GM21367 (cell line): ENCODE measurements at regions not wholly inside any gene's neighbourhood (a gene's known extent, or its start where the extent isn't known, plus 50 kb on each side); places are given as distances from the start of the nearest gene placed in this dataset.
A peak's percentile ranks its signal among the peaks of the same experiment; 100 is the strongest.
"Not testable (repeated sequence)": the region's sequence is repeated elsewhere in the genome, so short reads cannot be mapped to it uniquely, and the experiment has no call there.

Experiments used
- ATAC-seq: cut with Tn5 transposase; IDR thresholded peaks from one replicate; pipeline ENCODE4 v1.9.1; 2021; ENCODE audit not compliant: unreplicated experiment

DNA sequence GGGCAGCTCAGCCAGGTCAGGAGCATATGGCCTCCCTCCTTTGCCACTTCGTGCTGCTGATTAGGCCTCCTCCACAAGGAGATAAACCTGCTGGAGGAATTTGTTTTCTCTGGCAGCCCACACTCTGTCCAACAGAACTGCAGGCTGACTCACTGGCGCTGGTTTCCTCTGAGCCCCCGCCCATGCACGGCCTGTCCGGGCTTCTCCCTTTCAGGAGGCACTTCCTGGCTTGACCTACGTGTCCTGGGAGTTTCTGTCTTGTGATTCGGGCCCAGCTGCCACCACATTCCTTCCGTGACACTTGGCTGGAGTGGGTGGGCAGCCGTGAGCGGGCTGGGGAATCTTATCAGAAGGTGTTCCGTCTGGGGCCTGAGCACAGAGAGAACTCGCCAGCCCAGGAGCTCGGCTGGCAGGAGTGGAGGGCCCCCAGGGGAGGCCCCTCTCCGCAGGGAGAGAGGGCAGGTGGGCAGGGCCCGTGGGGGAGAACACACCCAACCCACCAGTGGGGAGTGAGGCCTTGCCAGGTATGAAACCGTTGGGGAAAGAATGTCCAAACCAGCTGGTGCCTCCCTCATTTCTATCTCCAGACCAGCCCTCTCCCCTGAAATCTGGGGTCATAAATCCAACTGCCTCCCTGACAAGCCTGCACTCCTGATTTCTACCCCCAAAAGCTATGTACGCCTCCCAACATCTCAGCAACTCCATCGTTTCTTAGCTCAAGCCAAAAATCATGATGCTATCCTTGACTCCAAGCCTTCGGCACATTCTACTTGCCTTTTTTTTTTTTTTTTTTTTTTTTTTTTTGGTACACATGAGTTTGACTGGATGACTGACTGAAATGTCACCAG, 110.6 kb upstream of the MEF2A start:
- ATAC-seq: no peak

DNA sequence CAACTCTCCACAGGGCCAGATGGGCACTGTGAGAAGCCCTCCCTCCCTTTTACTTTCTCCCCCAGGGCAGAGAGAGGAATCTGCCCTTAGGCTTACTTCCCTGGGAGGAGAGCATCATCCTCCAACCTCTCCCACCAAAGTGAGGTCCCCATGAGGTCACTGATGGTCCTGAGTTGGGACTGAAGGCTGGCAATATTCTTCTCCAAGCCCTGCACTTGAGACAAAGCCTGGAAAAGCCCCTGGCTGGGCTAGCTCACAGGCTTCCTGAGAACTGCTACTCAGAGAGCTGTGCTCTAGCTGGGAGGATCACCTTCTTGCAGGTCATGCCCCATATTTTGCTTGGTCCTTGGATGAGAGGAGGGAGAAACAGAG, 110.0 kb upstream of the MEF2A start:
- ATAC-seq: no peak

DNA sequence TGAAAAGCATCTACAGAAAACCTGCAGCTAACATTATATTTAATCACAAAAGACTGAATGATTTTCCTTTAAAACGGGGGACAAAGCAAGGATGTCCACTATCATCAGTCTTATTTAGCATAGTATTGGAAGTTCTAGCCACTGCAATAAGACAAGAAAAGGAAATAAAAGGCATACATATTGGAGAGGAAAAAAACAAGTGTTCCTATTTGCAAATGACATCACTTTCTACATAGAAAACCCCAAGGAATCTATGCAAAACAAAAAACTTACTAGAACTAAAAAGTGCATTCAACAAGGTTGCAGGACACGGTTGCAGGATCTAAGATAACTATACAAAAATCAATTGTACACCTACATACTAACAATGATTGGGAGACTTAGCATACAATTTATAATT, 101.6 kb upstream of the MEF2A start:
- ATAC-seq: no peak

DNA sequence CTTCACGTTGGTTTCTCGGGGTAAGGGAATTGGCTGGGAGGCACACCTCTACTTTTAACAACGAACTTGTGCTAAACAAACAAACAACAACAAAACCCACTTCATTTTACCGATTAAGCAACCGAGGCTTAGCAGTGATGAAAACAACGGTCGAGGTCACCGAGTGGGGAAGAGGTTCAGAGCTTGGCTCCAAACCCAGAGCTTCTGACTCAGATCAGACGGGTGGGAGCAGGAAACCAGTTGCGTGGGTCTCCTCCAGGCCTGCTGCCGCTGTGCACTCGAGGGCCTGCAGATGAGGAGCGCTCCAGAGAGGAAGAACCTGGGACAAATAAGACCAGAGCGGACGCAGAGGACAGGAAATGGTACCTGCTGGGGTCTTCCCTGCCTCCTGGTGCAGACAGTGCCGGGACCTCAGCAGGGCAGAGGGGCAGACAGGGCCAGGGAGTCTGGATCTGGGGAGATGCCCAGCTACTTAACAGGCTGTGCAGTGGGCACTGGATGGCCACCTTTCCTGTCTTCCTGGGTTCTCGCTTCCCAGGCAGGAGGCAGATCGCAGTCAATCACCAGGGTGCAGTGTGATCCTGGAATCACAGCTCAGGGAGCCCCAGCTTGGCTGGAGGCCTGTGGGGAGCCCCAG, 99.0 kb upstream of the MEF2A start:
- no peak for ATAC-seq

DNA sequence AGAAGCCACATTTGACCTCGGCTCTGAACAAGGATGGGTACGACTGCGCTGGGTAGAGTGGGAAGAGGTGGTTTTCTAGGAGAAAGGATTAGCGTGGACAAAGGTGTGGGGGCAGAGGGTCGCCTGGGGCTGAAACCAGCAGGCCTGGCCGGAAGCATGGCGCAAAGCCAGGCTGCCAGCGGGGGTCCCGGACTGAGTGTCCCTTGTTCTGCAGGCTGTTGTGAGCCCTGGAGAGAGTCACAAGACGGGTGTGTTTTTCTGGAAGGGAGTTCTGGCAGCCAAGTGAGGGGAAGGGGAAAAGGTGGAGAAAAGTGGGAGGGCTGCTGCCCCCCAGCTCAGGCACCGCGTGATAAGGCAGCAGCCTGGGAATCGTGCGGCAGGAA, 98.5 kb upstream of the MEF2A start:
- no peak for ATAC-seq

DNA sequence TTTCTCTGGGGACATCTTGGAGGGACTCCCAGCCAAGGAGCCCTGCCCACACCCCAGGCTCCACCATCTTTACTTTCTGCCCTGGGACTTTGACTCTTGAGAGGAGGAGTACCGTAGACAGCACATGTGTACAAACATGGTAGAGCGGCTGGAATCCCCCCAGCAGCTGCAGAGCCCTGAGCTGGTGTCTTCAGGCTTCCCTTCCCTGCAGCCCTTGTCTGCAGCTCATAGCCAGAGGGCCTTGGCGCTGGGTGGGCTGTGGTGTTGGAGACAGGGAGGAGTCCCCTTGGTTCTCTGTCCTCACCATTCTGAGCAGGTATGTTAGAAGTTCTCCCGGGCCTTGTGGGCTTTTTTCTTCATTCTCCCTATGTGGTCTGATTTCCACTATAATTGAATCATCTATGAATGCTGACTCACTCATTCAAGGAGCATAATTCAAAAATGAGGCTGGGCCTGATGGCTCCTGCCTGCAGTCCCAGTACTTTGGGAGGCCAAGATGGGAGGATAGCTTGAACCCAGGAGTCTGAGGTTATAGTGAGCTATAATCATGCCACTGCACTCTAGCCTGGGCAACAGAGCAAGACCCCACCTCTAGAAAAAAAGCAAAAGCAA, 97.8 kb upstream of the MEF2A start:
- no peak for ATAC-seq

DNA sequence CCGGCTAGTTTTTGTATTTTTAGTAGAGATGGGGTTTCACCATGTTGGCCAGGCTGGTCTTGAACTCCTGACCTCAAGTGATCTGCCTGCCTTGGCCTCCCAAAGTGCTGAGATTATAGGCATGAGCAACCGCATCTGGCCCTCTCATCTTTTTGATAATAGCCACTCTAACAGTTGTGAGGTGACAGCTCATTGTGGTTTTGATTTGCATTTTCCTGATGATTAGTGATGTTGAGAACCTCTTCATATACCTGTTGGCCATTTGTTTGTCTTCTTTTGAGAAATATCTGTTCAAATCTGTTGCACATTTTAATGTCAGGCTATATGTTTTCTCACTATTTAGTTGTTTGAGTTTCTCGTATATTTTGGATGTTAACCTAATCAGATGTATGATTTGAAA, 95.6 kb upstream of the MEF2A start:
- ATAC-seq: not testable (repeated sequence)

DNA sequence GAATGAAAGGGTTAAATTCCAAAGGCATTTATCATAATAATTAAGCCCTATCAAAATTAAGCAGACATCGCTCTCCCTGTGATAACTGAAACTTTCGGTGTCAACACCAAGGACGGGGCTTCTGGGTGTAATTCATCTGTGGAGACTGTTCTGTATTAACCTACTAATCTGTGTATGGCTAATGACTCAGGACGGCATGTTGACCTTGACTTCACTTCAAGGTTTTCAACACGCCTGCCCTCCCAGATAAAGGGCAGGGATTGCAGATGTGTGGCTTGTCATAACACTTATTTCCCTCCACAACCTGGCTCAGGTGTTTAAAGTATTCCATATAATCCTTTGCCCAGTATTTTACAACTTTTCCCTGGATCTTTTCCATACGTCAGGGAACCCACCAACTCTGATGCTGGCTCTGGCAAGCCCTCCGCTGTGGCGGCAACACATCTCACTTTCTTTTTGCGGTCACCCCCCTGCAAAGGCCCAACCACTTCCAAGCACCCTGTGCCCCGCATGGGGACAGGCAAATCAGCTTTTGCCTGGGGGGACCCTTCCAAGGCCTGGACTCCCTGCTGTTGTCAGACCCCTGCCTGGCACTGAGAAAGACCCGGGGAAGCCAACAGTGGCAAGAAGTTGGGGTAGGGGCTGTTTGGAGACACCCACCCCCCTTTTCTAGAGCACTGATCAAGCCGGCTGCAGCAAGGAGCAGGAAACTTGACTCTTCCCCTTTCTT, 93.2 kb upstream of the MEF2A start:
- ATAC-seq: no peak

DNA sequence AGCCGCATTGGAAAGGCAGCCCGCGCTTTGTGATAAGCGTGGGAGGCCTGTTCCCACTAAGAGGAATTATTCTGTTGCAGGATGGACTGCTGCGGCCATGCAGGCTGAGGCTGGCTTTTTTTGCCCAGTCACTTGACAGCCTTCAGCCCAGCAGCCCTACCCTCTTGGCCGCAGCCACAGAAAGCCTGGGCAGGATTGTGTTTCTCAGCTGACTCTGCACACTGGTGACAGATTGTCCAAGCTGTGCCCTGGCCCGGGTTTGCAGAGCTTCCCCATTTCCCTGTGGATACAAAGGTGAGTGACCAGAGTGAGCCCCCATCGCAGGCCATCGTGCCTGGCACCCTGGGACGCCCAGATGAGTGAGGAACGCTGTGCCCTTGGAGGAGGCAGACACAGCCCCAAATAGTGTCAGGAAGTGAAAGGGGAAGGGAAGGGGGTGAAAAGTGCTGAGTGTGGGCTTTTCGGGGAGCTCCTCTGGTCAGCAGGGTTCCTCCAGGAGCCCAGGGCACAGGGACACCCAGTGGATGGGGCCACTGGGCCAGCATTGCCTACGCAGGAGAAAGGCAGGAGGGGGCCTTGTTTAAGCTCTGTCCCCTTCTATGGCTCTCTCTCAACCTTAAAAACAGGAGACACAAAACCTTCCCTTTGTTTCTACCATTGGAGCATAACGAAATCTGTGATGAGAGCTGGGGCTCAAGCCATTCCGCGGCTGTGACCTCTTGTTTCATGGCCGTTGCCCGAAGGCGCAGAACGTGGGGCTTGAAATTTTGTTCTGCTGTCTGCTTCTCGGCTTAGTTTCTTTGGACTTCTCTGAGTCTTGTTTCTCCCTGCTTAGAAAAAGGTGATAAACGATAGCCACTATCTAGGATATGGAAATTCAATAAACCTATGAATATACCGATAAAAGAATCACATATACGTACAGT, 91.5 kb upstream of the MEF2A start:
- ATAC-seq: no peak

DNA sequence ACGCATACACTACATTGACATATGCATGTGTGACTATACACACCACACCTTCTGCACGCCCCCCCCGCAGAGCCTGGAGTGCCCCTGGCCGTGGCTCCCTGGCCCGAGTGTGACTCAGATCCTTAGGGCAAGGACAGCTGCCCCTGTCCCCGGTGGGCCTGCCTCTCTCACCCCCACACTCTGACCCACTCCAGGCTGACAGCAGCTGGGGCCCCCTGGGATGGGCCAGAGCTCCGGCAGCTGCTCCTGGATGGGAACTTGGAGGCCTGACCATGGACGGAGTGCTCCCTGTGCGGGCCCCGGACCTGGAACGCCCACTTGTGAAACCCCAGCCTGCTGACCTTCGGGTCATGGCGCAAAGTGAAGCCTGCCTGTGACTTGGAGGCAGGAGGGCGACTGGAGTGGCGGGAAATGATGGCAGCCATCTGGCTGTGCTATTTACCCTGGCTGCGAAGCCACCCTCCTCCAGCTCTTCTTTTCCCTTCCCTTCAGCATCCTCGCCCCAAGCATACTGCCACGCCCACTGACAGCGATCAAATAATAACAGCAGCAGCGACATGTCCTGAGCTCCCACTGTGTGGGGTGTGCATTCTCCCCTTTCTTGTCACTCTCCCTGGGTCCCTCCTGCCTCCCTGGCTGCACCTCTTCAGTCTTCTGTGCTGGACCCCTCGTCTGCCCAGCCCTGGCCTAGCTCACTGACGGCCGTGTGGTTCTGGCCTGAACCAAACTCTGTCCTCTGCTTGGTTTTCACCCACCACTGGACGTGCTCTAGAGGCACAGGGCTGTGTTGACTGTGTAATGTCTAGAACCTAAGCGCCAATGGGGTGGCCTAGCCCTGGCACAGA, 90.7 kb upstream of the MEF2A start:
- ATAC-seq: no peak

DNA sequence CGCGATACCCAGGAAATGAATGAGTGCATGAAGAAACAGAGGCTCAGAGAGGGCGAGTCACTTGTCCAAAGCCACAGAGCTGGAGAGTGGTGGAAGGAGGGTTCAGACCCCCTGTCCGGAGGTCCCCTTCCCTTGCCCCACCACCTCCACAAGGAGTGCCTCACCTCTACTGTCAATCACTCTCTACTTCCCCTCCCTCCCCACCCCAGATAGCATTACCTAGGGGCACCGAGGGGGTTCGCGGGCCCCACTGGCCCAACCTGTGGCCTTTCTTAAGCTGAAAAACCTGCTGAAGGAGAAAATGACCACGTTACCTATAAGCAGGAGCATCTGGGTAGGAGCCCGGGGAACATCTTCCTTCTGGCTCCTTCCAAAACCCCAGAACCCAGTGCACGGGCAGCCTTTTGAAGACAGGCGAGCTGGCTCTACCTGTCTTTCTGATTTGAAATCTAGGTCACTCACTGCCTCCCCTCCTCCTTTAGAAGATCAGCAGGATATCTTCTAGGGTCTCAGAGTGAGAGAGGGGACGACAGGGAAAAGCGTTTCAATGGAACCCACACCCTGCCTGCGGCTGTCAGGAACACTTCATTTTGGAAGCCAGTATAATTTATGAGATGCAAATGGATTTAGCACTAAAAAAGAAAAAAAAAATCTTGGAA, 89.9 kb upstream of the MEF2A start:
- no peak for ATAC-seq

DNA sequence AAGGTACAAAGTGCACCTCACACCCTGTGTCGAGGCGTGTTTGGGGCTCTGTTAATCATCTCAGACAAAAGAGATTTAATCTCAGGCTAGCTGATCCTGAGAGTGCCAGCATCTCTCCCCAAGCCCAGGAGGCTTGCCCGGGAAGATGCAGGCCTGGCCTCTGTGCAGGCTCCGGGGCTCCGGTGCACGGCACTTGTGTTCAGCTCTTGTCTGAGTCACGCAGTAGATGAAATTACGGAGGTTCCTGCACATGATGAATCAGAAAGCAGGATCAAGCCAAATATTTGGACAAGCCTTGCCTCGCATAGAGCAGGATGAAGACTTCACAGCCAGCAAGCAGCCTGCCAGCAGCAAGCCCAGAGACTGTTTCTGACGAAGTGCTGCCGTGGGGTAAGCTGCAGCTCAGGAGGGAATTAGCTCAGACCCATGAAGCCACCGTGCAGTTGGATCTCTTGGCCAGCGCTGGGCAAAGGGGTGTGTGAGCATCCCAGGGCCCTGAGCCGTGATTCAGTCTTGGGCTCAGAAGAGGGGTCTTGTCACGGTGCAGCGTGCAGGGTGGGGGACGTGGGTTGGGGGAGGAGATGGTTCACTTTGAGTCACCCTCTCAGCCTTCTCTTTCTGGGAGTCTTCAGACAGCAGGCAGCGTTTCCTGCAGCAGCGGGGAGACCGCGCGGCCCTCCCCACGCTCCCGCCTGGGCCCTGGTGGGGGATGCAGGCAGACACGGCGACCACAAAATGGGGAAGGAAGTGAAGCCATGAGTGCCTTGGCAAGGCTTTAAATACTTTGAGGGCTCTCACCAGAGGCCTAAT, 89.2 kb upstream of the MEF2A start:
- ATAC-seq: peak; percentile 44

DNA sequence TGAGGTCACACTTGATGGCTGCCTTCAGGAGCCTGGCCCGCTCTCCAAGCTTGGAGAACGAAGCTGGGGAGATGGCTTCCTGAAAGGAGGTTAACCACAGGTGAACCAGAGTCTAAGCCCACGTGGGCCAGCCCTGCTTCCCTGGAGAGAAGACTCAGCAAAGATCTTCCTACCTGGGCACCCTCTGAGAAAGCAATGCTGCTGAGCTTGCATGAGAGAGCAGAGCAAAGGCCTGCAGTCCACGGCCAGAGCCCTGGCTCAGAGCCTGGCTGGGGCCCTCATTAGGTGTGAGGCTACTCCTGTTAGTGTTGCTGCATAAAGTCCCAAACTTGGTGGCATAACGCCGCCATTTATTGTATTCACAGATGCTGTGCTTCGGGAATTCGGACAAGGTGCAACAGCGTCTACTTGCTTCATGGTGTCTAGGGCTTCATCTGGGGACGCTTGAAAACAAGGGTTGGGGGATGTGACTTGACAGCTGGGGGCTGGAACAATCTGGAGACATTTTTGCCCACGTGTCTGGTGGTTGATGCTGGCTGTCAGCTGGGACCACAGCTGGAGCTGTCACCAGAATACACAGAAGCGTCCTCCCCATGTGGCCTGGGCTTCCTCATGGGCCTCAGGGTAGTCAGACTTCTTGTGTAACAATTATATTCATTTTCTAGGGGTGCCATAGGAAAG, 87.9 kb upstream of the MEF2A start:
- no peak for ATAC-seq

DNA sequence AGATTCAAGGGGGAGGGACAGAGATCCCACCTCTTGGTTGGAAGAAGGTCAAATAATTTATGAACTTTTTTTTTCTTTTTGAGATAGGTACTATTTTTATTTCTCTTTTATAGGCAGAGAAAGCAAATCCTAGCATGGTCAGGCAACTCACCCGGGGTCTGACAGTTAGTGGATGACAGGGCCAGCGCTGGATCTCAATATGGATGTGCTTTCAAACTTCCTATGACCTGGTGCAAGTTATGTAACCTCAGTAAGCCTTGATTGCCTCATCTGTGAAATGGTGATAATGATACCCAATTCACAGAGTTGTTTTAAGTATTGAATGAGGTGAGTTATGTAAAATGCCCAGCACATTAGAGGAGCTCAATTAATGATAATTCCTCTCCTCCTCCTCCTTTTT, 86.8 kb upstream of the MEF2A start:
- ATAC-seq: no peak

DNA sequence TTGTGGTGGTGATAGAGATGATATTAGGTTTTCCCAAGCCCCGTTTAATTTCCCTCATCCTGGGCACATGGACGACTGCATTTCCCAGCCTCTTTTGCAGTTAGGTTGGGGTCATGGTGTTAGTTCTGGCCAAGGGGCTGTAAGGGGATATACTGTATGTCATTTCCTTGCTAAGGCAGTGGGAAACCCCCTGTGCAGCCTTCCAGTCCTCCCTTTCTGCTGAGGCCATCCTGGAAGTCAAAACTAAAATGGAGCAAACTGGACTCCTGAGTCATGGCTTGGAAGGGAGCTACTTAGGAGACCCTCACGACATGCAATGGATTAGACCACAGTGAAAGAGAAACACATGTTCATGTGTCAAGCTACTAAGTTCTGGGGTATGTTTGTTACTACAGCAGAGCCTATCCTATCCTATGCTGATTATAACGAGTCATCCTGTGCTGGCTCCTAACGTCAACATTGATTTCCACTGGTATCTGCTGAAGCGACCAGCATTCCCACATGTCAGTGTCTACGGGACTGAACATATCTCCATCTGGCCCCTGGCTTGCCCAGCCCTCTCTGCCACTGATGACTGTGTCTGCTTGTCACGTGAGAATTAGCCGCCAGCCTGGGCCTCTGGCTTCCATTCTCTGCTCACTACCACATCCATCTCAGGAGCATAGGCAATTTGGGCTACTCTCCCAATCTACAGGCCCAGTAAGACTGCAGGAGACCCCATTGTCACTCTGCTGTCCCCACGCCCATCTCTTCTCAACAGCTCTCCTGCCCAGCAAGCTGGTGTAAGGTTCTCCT, 85.6 kb upstream of the MEF2A start:
- no peak for ATAC-seq

DNA sequence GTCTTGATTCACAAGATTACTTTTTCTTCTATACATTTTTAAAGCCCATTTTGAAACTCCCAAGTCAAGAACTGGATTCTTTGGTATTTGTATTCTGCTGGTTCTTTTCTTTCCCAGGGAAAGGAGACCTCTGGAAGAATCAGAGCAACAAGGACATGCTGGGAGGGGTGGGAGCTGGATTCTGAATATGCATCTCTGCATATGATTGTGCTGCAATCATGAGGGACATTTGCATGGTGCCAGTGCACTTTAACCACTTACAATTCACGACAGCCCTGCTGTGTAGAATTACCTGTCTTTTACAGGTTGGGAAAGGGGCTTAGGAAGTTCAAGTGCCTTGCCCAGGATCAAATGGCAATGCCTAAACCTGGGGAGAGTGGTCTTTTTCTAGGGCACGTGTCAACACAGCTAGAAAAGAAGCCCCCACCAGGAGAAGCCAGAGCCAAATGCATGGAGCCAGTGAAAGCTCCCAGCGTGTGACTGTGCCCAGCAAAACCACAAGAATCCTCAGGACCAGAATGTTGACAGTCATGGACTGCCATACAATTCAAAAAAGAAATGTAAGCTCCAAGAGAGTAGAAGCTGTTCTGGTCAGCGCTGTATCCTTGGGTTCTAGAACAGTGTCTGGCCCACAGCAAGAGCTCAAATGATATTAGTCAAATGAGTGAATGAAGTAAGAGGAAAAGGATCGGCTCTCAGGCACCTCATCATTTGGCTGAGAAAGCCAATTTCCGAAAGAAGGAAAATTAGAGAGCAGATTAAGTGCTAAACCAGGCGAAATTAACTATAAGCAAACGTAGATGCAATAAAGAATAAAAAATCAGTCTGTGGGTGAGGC, 84.5 kb upstream of the MEF2A start:
- no peak for ATAC-seq
